Epithelial cell of proximal tubule (primary cell): ENCODE measurements at regions not wholly inside any gene's neighbourhood (a gene's known extent, or its start where the extent isn't known, plus 50 kb on each side); places are given as distances from the start of the nearest gene placed in this dataset.

Experiments
- DNase-seq: peaks from one replicate; pipeline ENCODE4 v3.0.0-alpha.2; 2011; ENCODE audit warnings: low read depth
- H3K4me3 ChIP-seq: 2 replicates; pipeline ENCODE4 v1.5.1; 2011; ENCODE audit warnings: low read depth, mild to moderate bottlenecking, low read length
- CTCF ChIP-seq: conservative IDR thresholded peaks from 2 replicates; pipeline ENCODE4 v1.5.1; 2012; ENCODE audit warnings: low read depth, mild to moderate bottlenecking, low read length

GRCh38 chr2:51145761-51146160 is 113.8 kb upstream of the NRXN1 start:
- DNase-seq = no peak
- no peak for TF ChIP-seq CTCF
- H3K4me3 ChIP-seq = no peak overlapping the region

GRCh38 chr2:51120754-51121280 is 88.9 kb upstream of the NRXN1 start:
- no peak for TF ChIP-seq CTCF
- H3K4me3 ChIP-seq = no peak overlapping the region
- no peak for DNase-seq

- no peak overlapping the region for H3K4me3 ChIP-seq
- DNase-seq = no peak
- no peak for TF ChIP-seq CTCF
Measured at GRCh38 chr2:51111532-51111931, 79.6 kb upstream of the NRXN1 start.

GRCh38 chr2:51108794-51109193 is 76.9 kb upstream of the NRXN1 start:
- no peak for DNase-seq
- TF ChIP-seq CTCF = no peak
- H3K4me3 ChIP-seq = no peak overlapping the region

- no peak for DNase-seq
- TF ChIP-seq CTCF = no peak
- H3K4me3 ChIP-seq = no peak overlapping the region
Measured at GRCh38 chr2:51107841-51108240, 75.9 kb upstream of the NRXN1 start.

GRCh38 chr2:51105811-51106210 is 73.9 kb upstream of the NRXN1 start:
- H3K4me3 ChIP-seq = no peak overlapping the region
- no peak for DNase-seq
- no peak for TF ChIP-seq CTCF

GRCh38 chr2:51103205-51103604 is 71.3 kb upstream of the NRXN1 start:
- H3K4me3 ChIP-seq = no peak overlapping the region
- no peak for TF ChIP-seq CTCF
- no peak for DNase-seq
